IMR-90 (cell line): ENCODE measurements at regions not wholly inside any gene's neighbourhood (a gene's known extent, or its start where the extent isn't known, plus 50 kb on each side); places are given as distances from the start of the nearest gene placed in this dataset.

Experiments
- ATAC-seq: fragments of 200-7000 bp; cut with Tn5 transposase; 2 replicates; pipeline ENCODE4 v1.9.1; 2020; ENCODE audit warnings: low read depth, mild to moderate bottlenecking, moderate library complexity
- BruUV-seq: library from RNA; stranded (reverse); fragments of 400-500 nt; replicated peaks from 2 replicates; lab custom pipeline; 2021; lab: Mats Ljungman, UMichigan
- CTCF ChIA-PET: fragments of 300-600 bp; formaldehyde crosslinking; extraction: SDS; loops from one replicate; lab custom pipeline; 2021; ENCODE audit warnings: antibody characterized with exemption; lab: Yijun Ruan, JAX
- POLR2A ChIA-PET: fragments of 300-600 bp; sonication (Branson Sonifier 250); formaldehyde crosslinking; loops from one replicate; lab custom pipeline; 2022; ENCODE audit warnings: antibody characterized with exemption; ENCODE audit not compliant: unreplicated experiment; lab: Charles Lee
- DNase-seq: peaks from one replicate; pipeline ENCODE4 v3.0.0; 2013
- H2AFZ ChIP-seq: replicated peaks from 2 replicates; pipeline ENCODE3; 2013; ENCODE audit warnings: low read length, mild to moderate bottlenecking; ENCODE audit not compliant: poor library complexity
- H2AK5ac ChIP-seq: 2 replicates; pipeline ENCODE4 v1.6.1; 2013; ENCODE audit warnings: low read depth, low read length, inconsistent platforms
- H2AK9ac ChIP-seq: replicated peaks from 2 replicates; pipeline ENCODE3; 2013; ENCODE audit warnings: mild to moderate bottlenecking, low read depth, low read length, moderate library complexity; ENCODE audit not compliant: poor library complexity
- H2BK120ac ChIP-seq: 2 replicates; pipeline ENCODE4 v1.6.1; 2013; ENCODE audit warnings: low read depth, low read length, inconsistent platforms
- H2BK15ac ChIP-seq: 3 replicates; pipeline ENCODE4 v1.6.1; 2013; ENCODE audit warnings: low read depth, low read length, inconsistent platforms
- H2BK20ac ChIP-seq: 2 replicates; pipeline ENCODE4 v1.6.1; 2013; ENCODE audit warnings: low read depth, mild to moderate bottlenecking, inconsistent platforms, low read length, moderate library complexity
- H2BK5ac ChIP-seq: 2 replicates; pipeline ENCODE4 v1.6.1; 2013; ENCODE audit warnings: mild to moderate bottlenecking, low read depth, low read length, inconsistent platforms; ENCODE audit not compliant: poor library complexity, severe bottlenecking
- H3K14ac ChIP-seq: replicated peaks from 2 replicates; pipeline ENCODE4 v1.6.1; 2013; ENCODE audit warnings: low read depth, low read length, inconsistent platforms
- H3K18ac ChIP-seq: 2 replicates; pipeline ENCODE4 v1.6.1; 2013; ENCODE audit warnings: low read depth, low read length, control low read depth
- H3K23ac ChIP-seq: 2 replicates; pipeline ENCODE4 v1.6.1; 2013; ENCODE audit warnings: low read depth, low read length, inconsistent platforms
- H3K27ac ChIP-seq: 2 replicates; pipeline ENCODE4 v1.5.1; 2013; ENCODE audit warnings: mild to moderate bottlenecking, control low read depth, low read length; ENCODE audit not compliant: insufficient read depth
- H3K27me3 ChIP-seq: 2 replicates; pipeline ENCODE4 v1.6.1; 2013; ENCODE audit warnings: low read length; ENCODE audit not compliant: control insufficient read depth, insufficient read depth
- H3K36me3 ChIP-seq: 2 replicates; pipeline ENCODE4 v1.6.1; 2013; ENCODE audit warnings: low read length, mixed read lengths; ENCODE audit not compliant: control insufficient read depth, insufficient read depth
- H3K4ac ChIP-seq: 2 replicates; pipeline ENCODE4 v1.6.1; 2013; ENCODE audit warnings: low read depth, low read length, inconsistent platforms
- H3K4me1 ChIP-seq: 2 replicates; pipeline ENCODE4 v1.6.1; 2013; ENCODE audit warnings: low read length, mixed read lengths; ENCODE audit not compliant: control insufficient read depth, insufficient read depth
- H3K4me2 ChIP-seq: 2 replicates; pipeline ENCODE4 v1.6.1; 2013; ENCODE audit warnings: low read depth, mild to moderate bottlenecking, control low read depth, low read length, moderate library complexity
- H3K4me3 ChIP-seq: 2 replicates; pipeline ENCODE4 v1.5.1; 2013; ENCODE audit warnings: low read depth, mild to moderate bottlenecking, control low read depth, low read length, moderate library complexity; ENCODE audit not compliant: insufficient read depth
- H3K56ac ChIP-seq: 2 replicates; pipeline ENCODE4 v1.6.1; 2013; ENCODE audit warnings: low read length, inconsistent platforms; ENCODE audit not compliant: insufficient read depth; ENCODE audit errors: extremely low read depth
- H3K79me1 ChIP-seq, 2 experiments: 2 replicates each; pipeline ENCODE4 v1.6.1; 2013; ENCODE audit warnings: low read length in 2 of 2, inconsistent platforms in 1 of 2, low read depth in 1 of 2
- H3K9ac ChIP-seq: 2 replicates; pipeline ENCODE4 v1.6.1; 2013; ENCODE audit warnings: low read depth, low read length, control low read depth
- H3K9me1 ChIP-seq: 2 replicates; pipeline ENCODE4 v1.6.1; 2013; ENCODE audit warnings: low read length, inconsistent platforms; ENCODE audit not compliant: insufficient read depth
- H3K9me3 ChIP-seq: 2 replicates; pipeline ENCODE4 v1.6.1; 2013; ENCODE audit warnings: low read length; ENCODE audit not compliant: control insufficient read depth, insufficient read depth
- H4K20me1 ChIP-seq: 2 replicates; pipeline ENCODE4 v1.6.1; 2013; ENCODE audit warnings: low read length, inconsistent platforms; ENCODE audit not compliant: insufficient read depth
- H4K5ac ChIP-seq: 2 replicates; pipeline ENCODE4 v1.6.1; 2013; ENCODE audit warnings: mild to moderate bottlenecking, low read depth, low read length, control low read depth
- H4K8ac ChIP-seq, 2 experiments: 2 replicates each; pipeline ENCODE4 v1.6.1; 2013; ENCODE audit warnings: low read depth in 2 of 2, low read length in 2 of 2, control low read depth in 1 of 2, inconsistent platforms in 1 of 2
- H4K91ac ChIP-seq: 2 replicates; pipeline ENCODE4 v1.6.1; 2013; ENCODE audit warnings: low read depth, low read length, inconsistent platforms; ENCODE audit not compliant: insufficient read depth
- BHLHE40 ChIP-seq: fragments of 150-350 bp; IDR thresholded peaks from 2 replicates; pipeline ENCODE4 v1.6.1; 2016; ENCODE audit warnings: mild to moderate bottlenecking, low read depth, low read length
- CEBPB ChIP-seq: IDR thresholded peaks from 2 replicates; pipeline ENCODE4 v1.6.1; 2012; ENCODE audit warnings: low read depth, low read length, improper control_type of control experiment
- CHD1 ChIP-seq: IDR thresholded peaks from 2 replicates; pipeline ENCODE4 v1.6.1; 2012; ENCODE audit warnings: low read depth, low read length, improper control_type of control experiment
- ELK1 ChIP-seq: fragments of 150-350 bp; IDR thresholded peaks from 2 replicates; pipeline ENCODE4 v1.6.1; 2016; ENCODE audit warnings: low read depth, mild to moderate bottlenecking, low read length, moderate library complexity, borderline replicate concordance
- MAFK ChIP-seq: IDR thresholded peaks from 2 replicates; pipeline ENCODE4 v1.6.1; 2012; ENCODE audit warnings: low read depth, low read length, improper control_type of control experiment
- POLR2A ChIP-seq: IDR thresholded peaks from 2 replicates; pipeline ENCODE4 v1.6.1; 2012; ENCODE audit warnings: mild to moderate bottlenecking, low read depth, low read length
- RCOR1 ChIP-seq: IDR thresholded peaks from 2 replicates; pipeline ENCODE4 v1.6.1; 2012; ENCODE audit warnings: mild to moderate bottlenecking, low read length, improper control_type of control experiment; ENCODE audit not compliant: insufficient replicate concordance
- SMC3 ChIP-seq: fragments of 150-350 bp; IDR thresholded peaks from 2 replicates; pipeline ENCODE4 v1.6.1; 2016; ENCODE audit warnings: low read depth, mild to moderate bottlenecking, antibody characterized with exemption, low read length, moderate library complexity
- USF2 ChIP-seq: fragments of 150-350 bp; IDR thresholded peaks from 2 replicates; pipeline ENCODE4 v1.6.1; 2017; ENCODE audit warnings: mild to moderate bottlenecking, antibody characterized with exemption, low read length, low read depth
- WGBS, 2 experiments: methylation state at CpG; one replicate each; pipeline versions ENCODE4 v1.1.5 to v1.1.7; 2013; ENCODE audit warnings: missing lambda C conversion rate in 2 of 2; ENCODE audit not compliant: insufficient read length in 1 of 2; ENCODE audit errors: extremely low coverage in 2 of 2; 5-methylcytosine and 5-hydroxymethylcytosine counted together
- dilution Hi-C: fragments of 300-500 bp; cut with HindIII; formaldehyde crosslinking; loops from one replicate; pipeline ENCODE4 v1.14.3; 2018; ENCODE audit warnings: low sequenced_read_pairs; ENCODE audit not compliant: unreplicated experiment
- in situ Hi-C: fragments of 300-500 bp; cut with MboI; formaldehyde crosslinking; loops from 3 replicates; pipeline ENCODE4 v1.14.3; 2019; ENCODE audit warnings: low sequenced_read_pairs, inconsistent platforms, mixed read lengths
- intact Hi-C: fragments of 100-400 bp; cut with micrococcal nuclease; formaldehyde crosslinking; loops from 2 replicates; pipeline ENCODE4 v1.10.0; 2022

DNA sequence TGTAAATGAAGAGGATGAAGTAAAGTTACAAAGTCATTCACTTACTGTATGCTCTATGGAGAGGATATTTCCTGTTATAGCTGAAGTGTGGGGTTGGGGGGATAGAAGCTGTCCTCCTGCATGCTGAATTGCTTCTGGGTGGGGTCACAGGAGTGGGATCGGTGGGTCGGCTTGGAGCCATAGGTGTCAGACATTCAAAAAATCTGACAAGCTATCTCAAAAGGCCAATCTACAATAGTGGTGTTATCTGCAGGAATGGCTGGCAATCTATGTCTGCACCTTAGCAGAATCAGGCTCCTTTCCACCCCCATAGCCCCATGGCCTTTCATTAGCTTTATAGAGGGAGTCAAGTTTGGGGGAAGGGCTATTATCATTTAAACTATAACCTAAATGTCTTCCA, 104.9 kb downstream of the ABCC12 start:
- BruUV-seq, result no TSS peak
- Histone ChIP-seq H3K27ac (no peak overlapping the region), H4K20me1 (no peaks in the 10 kb centered on the region), H3K14ac (no peak overlapping the region), H4K8ac (no peak overlapping the region), H2AK5ac (no peak overlapping the region), H3K4ac (no peak overlapping the region), H2BK20ac (no peak overlapping the region), H2AK9ac (no peak overlapping the region), H3K4me1 (peaks cover 6% of the 10 kb centered on the region), H3K27me3 (peaks cover 23% of the 10 kb centered on the region), H2AFZ (no peak overlapping the region), H3K36me3 (no peaks in the 10 kb centered on the region), H3K4me3 (no peak overlapping the region), H4K91ac (no peak overlapping the region), H3K56ac (no peak overlapping the region), H2BK120ac (no peak overlapping the region), H3K9me3 (no peaks in the 10 kb centered on the region), H3K23ac (no peak overlapping the region), H2BK5ac (no peak overlapping the region), H3K9ac (no peak overlapping the region), H2BK15ac (no peak overlapping the region), H3K4me2 (no peak overlapping the region), H3K9me1 (no peaks in the 10 kb centered on the region), H3K18ac (no peak overlapping the region), H4K5ac (no peak overlapping the region), H3K79me1 (no peaks in the 10 kb centered on the region)
- WGBS, 2 experiments, result no CpG with 5 or more reads among the region's 2 CpGs
- TF ChIP-seq BHLHE40, result no peak
- TF ChIP-seq CHD1, result no peak
- no peak for TF ChIP-seq RCOR1
- no peak for TF ChIP-seq CEBPB
- no peak for TF ChIP-seq MAFK
- no peak for TF ChIP-seq SMC3
- TF ChIP-seq ELK1, result no peak
- no peak for TF ChIP-seq USF2
- no peak for TF ChIP-seq POLR2A
- ATAC-seq (no peak), DNase-seq (no peak)
- in situ Hi-C loops (loop anchor here (5.0 kb wide), 1 partner anchor 106 kb away; the partner anchor contains the start of gene ABCC12), dilution Hi-C loops (no loop called here), intact Hi-C loops (loop anchor here (5.0 to 10.0 kb wide), 3 partner anchors 71 to 589 kb away; partner anchors contain the start of genes ITFG1 and PHKB)
- CTCF ChIA-PET, result no interaction called here
- POLR2A ChIA-PET, result no interaction called here
